SJSA1 (cell line): ENCODE measurements at regions not wholly inside any gene's neighbourhood (a gene's known extent, or its start where the extent isn't known, plus 50 kb on each side); places are given as distances from the start of the nearest gene placed in this dataset.

Experiments
- DNase-seq, 2 experiments: peaks; one replicate each; pipeline ENCODE4 v3.0.0-alpha.2; 2015 to 2020; ENCODE audit warnings: low spot score in 2 of 2, low read depth in 1 of 2
- H3K27ac ChIP-seq: fragments of 250-450 bp; sonication (Bioruptor Pico); 2 replicates; pipeline ENCODE4 v1.5.1; 2020; ENCODE audit warnings: mild to moderate bottlenecking, moderate library complexity
- H3K27me3 ChIP-seq: fragments of 250-450 bp; sonication (Bioruptor Pico); replicated peaks from 2 replicates; pipeline ENCODE4 v1.5.1; 2020; ENCODE audit warnings: mild to moderate bottlenecking, moderate library complexity
- H3K36me3 ChIP-seq: fragments of 250-450 bp; sonication (Bioruptor Pico); 2 replicates; pipeline ENCODE4 v1.5.1; 2020; ENCODE audit warnings: mild to moderate bottlenecking
- H3K4me1 ChIP-seq: fragments of 250-450 bp; sonication (Bioruptor Pico); replicated peaks from 2 replicates; pipeline ENCODE4 v1.6.1; 2021; ENCODE audit warnings: mild to moderate bottlenecking
- H3K4me3 ChIP-seq: fragments of 250-450 bp; sonication (Bioruptor Pico); 2 replicates; pipeline ENCODE4 v1.5.1; 2020; ENCODE audit warnings: mild to moderate bottlenecking
- H3K9me3 ChIP-seq: fragments of 250-450 bp; sonication (Bioruptor Pico); replicated peaks from 2 replicates; pipeline ENCODE4 v1.5.1; 2020; ENCODE audit warnings: mild to moderate bottlenecking

DNA sequence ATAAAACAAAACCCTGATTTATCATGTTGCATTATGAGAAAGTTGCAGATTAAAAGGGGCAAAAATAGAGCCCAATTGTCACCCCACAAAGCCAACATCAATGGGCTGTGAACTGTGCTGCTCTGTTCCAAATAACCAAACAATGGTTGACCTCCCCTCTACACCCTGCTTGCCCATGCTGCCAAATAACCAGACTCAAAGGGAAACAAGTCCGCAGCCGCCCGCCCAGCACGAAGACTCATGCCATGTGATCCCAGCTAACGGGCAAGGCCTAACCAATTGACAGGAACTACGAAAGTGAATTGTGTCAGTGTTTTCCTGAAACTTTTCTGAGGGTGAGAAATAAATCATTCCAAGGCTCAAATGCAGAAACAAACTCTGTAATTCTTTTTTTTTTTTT is 97.9 kb upstream of the RIOK3 start:
- Histone ChIP-seq H3K9me3 (no peaks in the 10 kb centered on the region), H3K27me3 (no peaks in the 10 kb centered on the region), H3K27ac (no peak overlapping the region), H3K4me3 (no peak overlapping the region), H3K36me3 (no peaks in the 10 kb centered on the region), H3K4me1 (peaks cover 9% of the 10 kb centered on the region; the same call in 1 of the 2 replicates)
- no peak for DNase-seq

DNA sequence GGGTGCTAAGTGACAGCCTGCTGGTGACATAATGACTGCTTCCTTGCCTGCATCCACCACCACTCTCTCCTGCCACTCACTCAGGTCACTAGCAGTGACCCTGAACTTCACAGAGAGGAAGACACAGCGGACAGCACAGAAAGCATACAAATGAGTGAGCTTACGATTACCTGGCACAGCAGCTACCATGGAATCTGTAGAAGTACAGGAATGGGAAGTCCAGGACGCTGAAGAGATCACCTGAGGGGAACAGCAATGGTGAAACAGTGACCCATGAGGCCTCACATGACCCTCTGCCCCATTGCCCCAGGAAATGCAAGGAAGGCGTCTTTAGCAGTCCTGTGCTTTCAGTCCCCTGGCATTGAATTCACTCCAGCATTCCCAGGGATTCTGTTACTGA is 96.7 kb upstream of the RIOK3 start:
- H3K9me3 ChIP-seq, result no peaks in the 10 kb centered on the region
- no peak for DNase-seq
- H3K36me3 ChIP-seq, result no peaks in the 10 kb centered on the region
- H3K27ac ChIP-seq, result no peak overlapping the region
- H3K4me3 ChIP-seq, result no peak overlapping the region
- H3K4me1 ChIP-seq, result peaks cover 9% of the 10 kb centered on the region; the same call in 1 of the 2 replicates
- H3K27me3 ChIP-seq, result no peaks in the 10 kb centered on the region

DNA sequence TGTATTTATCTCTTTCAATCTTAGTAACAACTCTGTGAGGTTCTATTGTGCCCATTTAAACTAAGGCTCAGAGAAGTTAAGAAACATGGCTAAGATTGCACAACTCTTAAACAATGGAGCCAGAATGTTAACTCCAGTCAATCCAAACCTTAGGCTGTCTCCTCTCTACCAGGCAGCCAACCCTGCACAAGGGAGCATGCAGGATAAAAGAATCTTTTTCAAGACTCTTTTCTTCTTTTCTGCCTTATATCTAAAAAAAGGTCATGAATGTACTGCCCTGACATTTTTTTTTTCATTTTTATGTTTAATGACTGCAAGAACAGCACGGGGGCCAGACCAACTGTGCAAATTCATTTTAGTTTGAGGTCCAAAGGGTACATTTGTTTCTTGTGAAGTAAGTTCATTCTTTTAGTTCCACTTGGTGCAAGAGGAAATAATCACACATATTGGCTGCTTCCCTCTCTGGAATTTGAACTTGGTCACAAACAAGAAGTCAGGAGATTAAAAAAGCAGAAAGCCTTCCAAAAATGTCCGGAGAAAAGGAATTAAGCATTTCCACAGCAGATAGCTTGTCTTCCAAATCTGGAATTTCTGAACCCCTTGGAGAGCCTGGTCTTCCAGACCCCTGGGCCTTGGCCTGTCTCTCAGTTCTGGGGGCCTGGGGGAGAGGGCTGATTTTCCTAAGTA is 96.0 kb upstream of the RIOK3 start:
- Histone ChIP-seq H3K27ac (no peak overlapping the region), H3K4me1 (peaks cover 9% of the 10 kb centered on the region; the same call in 1 of the 2 replicates), H3K36me3 (no peaks in the 10 kb centered on the region), H3K9me3 (no peaks in the 10 kb centered on the region), H3K4me3 (no peak overlapping the region), H3K27me3 (no peaks in the 10 kb centered on the region)
- no peak for DNase-seq

DNA sequence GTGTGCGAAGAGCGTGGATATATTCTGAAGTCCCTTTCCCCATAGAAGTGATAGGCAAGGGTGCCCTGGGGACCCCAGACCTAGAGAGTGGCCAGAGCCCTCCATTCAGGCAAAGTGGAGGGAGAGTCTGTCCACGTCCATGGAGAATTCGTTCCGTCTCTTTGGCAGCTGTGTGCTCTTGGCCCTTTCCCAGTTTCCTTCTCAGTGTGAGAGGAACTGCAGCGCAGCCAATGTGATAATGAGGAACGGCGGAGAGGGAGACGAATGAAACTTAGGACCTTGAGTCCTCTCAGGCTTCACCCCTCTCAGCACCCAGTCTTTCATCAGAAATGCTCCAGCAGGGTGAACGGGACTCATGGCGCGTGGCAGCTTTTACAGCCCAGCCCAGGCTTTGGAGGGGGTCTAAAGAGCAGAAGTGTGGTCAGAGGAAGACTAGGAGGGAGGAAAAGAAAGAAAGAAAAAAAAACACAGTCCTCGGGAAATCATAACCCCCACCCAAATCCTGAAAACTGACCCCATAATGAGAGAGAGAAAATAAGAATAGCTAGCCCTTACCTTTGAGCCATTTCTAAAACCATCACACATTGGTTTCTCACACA is 95.0 kb upstream of the RIOK3 start:
- Histone ChIP-seq H3K27ac (no peak overlapping the region), H3K9me3 (no peaks in the 10 kb centered on the region), H3K4me1 (peaks cover 9% of the 10 kb centered on the region; the same call in 1 of the 2 replicates), H3K4me3 (no peak overlapping the region), H3K27me3 (no peaks in the 10 kb centered on the region), H3K36me3 (no peaks in the 10 kb centered on the region)
- no peak for DNase-seq

DNA sequence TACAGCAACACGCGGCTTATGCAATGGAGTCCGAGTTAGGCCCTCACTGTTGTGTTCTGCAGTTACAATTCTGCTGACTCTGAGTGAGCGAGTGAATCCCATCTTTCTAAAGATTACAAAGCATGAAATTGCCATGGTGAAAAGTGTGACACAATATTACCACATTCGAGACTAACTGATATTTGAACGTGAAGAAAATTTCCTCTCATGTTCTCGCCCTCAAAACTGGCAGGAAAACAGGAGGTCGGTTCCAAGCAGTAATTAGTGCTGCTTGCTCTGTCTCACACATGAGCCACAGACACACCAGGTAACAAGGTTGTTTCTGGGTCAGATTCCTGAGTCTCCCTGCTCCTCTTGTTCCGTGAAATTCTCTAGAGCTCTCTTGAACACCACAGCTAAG is 93.7 kb upstream of the RIOK3 start:
- Histone ChIP-seq H3K27me3 (no peaks in the 10 kb centered on the region), H3K4me1 (peaks cover 19% of the 10 kb centered on the region), H3K27ac (no peak overlapping the region), H3K36me3 (no peaks in the 10 kb centered on the region), H3K9me3 (no peaks in the 10 kb centered on the region), H3K4me3 (no peak overlapping the region)
- no peak for DNase-seq

DNA sequence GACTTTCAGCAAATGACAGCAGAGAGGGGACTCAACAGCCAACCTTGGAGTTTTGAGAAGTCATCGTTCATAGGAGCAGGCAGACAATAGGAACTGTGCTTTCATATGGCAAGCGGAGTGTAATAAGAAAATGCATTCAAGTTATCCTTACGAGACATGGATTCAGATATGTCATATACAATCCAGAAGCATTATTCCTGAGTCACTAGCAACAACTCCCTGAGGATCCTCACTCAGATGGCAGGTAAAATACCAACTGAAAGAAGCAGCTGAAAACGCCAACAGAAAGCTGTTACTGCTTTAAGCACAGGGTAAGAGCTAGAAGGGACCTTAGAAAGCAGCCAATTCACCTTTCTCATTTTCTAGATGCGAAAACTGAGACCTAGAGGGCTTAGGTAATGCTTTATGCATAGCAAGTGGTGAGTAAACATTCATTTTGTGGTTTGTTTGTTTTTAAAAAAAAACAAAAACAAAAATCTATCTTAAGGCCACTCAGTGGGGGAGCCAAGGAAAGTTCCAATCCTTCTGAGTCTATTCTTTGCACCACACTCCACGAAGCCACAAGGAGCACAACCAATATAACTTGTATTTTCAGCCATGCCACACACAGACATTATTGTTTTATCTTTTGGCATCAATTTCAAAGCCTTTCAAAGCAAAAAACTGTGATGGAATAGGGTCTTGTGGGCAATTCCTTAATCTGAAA is 89.1 kb upstream of the RIOK3 start:
- Histone ChIP-seq H3K27me3 (no peaks in the 10 kb centered on the region), H3K36me3 (no peaks in the 10 kb centered on the region), H3K4me1 (peaks cover 21% of the 10 kb centered on the region), H3K27ac (0 out of 2 replicates have a peak overlapping the region, but pooled peaks have one; percentile 11), H3K4me3 (no peak overlapping the region), H3K9me3 (no peaks in the 10 kb centered on the region)
- DNase-seq, result peak in 1 of 2 experiments; percentile 59

DNA sequence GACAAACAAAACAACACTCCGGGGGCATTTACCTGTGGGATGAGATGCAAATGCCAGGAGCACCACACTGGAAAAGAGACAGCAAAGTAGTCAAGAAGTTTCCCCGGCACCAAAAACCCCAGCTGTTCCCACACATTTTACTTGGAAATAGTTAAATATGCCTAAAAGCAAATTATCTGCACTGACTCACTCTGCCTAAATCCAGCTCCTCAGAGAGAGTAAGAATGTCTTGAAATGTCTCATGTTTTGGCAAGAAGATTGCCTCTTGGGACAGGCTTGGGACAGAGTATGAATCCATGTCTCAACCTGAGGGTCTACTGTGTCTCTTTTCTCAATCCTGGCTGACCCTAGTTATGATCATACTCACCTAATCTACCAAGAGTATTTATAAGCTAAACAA is 87.5 kb upstream of the RIOK3 start:
- DNase-seq, result no peak
- H3K4me3 ChIP-seq, result no peak overlapping the region

DNA sequence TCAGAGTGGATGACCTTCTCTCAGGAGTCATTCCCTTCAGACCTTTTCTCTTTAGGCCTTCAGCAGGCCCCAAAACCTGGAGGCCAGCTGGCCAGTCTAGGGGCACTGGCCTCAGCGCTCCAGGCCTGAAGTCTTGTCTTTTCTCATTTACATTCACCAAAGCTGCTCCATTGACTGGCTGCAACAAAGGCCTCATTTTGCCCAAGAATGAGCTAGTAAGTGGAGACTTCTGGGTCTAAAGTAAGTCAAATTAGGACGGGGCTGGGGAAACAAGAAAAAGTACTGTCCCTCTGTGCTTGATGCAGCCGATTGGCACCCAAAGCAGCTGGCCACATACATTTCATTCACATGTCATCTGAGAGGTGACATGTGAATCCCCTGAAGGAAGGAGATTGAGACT is 83.8 kb upstream of the RIOK3 start:
- Histone ChIP-seq H3K36me3 (no peaks in the 10 kb centered on the region), H3K9me3 (no peaks in the 10 kb centered on the region), H3K4me3 (no peak overlapping the region), H3K27me3 (no peaks in the 10 kb centered on the region), H3K27ac (no peak overlapping the region), H3K4me1 (peaks cover 12% of the 10 kb centered on the region)
- no peak for DNase-seq

More for the DNA sequence above, 87.5 kb upstream of the RIOK3 start:
- no peaks in the 10 kb centered on the region for H3K36me3 ChIP-seq
- H3K27me3 ChIP-seq, result no peaks in the 10 kb centered on the region
- peaks cover 21% of the 10 kb centered on the region for H3K4me1 ChIP-seq
- no peaks in the 10 kb centered on the region for H3K9me3 ChIP-seq
- no peak overlapping the region for H3K27ac ChIP-seq

DNA sequence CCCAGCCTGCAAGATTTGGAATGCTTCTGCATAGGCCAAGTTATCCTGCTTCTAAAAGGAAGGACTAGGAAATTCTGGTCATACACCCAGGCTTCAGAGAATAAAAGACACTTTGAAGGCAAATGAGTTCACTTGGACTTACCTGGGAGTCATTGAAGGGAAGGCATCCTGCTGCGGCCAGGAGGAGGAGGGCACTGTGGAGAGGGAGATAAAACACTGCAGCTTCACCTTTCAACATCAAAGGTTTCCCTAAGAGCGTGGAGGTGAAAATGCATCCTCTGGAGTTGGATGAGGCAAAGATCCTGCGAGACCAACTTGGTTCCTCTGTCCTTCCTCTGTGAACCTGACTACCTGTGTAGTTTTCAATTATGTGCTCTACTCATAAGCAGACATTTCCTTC is 79.5 kb upstream of the RIOK3 start:
- no peaks in the 10 kb centered on the region for H3K9me3 ChIP-seq
- no peaks in the 10 kb centered on the region for H3K27me3 ChIP-seq
- H3K4me3 ChIP-seq, result no peak overlapping the region
- H3K27ac ChIP-seq, result no peak overlapping the region
- H3K4me1 ChIP-seq, result peaks cover 16% of the 10 kb centered on the region
- H3K36me3 ChIP-seq, result no peaks in the 10 kb centered on the region
- no peak for DNase-seq

DNA sequence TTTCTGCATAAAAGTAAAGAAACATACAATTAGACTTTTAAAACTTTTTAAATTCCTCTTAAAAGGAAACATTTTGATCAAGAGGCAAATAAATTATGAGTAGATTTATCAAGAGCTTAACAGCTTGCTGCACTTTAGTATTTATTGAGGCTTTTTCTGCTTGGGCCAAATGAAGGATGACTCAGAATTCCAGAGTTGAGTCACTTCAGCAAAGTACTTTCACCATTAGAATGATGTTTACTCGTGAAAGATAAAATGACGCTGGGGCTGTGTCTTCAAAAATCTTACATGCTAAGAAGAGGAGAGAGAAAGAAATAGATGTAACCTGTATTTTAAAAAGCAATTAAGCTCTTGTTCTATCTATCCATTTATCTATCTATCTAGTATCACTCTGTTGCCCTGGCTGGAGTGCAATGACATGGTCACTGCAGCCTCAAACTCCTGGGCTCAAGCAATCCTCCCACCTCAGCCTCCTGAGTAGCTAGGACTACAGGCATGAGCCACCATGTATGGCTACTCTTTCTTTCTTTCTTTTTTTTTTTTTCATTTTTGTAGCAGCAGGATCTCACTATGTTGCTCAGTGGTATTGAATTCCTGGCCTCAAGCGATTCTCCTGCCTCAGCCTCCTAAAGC is 75.3 kb upstream of the RIOK3 start:
- DNase-seq, result peak in 1 of 2 experiments; percentile 81
- Histone ChIP-seq H3K9me3 (peaks cover 5% of the 10 kb centered on the region), H3K27me3 (no peaks in the 10 kb centered on the region), H3K36me3 (no peaks in the 10 kb centered on the region), H3K4me3 (no peak overlapping the region), H3K27ac (peak overlapping the region; percentile 88), H3K4me1 (peaks cover 46% of the 10 kb centered on the region)

DNA sequence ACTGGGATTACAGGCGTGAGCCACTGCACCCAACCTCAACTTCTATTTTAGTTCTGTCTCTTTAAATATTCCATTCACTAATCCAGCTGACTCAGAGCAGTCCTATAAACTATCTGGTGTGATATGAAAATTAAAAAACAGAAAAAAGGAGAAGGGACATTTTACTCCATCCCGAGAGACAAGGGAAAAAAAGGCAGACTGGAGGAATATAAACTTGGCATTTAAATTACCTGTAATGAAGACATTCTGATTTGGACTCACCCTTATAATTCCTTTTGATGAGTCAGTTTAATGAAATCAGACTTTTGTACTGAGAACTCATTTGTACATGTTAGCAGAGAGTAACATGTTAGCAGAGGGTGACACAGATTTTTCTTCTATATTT is 74.8 kb upstream of the RIOK3 start:
- peaks cover 5% of the 10 kb centered on the region for H3K9me3 ChIP-seq
- no peak overlapping the region for H3K4me3 ChIP-seq
- peak overlapping the region; percentile 88 for H3K27ac ChIP-seq
- H3K27me3 ChIP-seq, result no peaks in the 10 kb centered on the region
- peak in 1 of 2 experiments; percentile 58 for DNase-seq
- H3K4me1 ChIP-seq, result peaks cover 46% of the 10 kb centered on the region
- H3K36me3 ChIP-seq, result no peaks in the 10 kb centered on the region

DNA sequence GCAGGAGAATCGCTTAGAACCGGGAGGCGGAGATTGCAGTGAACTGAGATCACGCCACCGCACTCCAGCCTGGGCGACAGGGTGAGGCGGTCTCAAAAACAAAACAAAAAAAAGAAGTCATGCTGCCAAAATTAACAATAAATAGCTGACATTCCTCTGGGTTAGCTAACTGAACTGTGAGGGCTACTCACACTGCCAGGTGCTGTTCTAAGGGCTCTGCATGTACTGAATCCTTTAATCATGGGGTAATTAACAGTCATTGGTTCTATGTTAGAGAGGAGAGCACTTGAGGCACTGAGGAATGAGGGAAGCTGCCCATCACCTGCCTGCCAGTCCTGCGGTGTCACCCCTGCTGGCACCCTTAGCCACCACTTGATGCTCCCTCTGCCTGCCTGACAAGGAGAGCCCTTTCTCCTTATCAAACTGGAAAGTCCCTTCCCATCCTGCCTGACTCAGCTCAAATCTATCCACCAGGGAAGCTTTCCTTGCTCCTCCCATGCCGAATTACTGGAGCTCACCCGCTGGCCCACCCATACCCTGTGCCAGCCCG is 73.0 kb upstream of the RIOK3 start:
- Histone ChIP-seq H3K27me3 (no peaks in the 10 kb centered on the region), H3K4me1 (peaks cover 46% of the 10 kb centered on the region), H3K27ac (peak overlapping the region; percentile 88), H3K36me3 (no peaks in the 10 kb centered on the region), H3K9me3 (peaks cover 5% of the 10 kb centered on the region), H3K4me3 (no peak overlapping the region)
- DNase-seq, result peak; percentile 89 to 93

DNA sequence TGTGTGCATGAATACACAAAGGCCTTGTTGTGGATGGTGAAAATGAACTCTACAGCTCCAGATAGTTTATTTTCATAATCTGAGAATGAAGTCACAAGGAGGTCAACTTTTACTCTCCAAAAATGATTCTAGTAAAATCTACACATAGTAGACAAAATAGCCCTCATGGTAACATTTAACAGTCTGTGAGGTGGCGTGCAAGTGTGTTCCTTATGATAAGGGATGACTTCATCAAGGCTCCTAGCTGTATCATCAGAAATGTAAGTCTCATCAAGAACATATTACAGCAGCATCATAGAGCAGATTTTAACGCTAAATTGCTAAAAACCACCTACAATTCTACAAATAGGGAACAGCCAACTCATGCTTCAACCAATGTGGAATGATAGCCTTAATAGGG is 72.3 kb upstream of the RIOK3 start:
- H3K4me3 ChIP-seq, result no peak overlapping the region
- peaks cover 5% of the 10 kb centered on the region for H3K9me3 ChIP-seq
- no peaks in the 10 kb centered on the region for H3K27me3 ChIP-seq
- H3K4me1 ChIP-seq, result peaks cover 46% of the 10 kb centered on the region
- H3K36me3 ChIP-seq, result no peaks in the 10 kb centered on the region
- H3K27ac ChIP-seq, result peak overlapping the region; percentile 88
- DNase-seq, result peak in 1 of 2 experiments; percentile 66
